ENCODE measurements at regions not wholly inside any gene's neighbourhood (a gene's known extent, or its start where the extent isn't known, plus 50 kb on each side); places are given as distances from the start of the nearest gene placed in this dataset.

- DNase-seq = no peak
- TF ChIP-seq CTCF (IDR thresholded peaks at IDR 0.05) = no peak
- TF ChIP-seq POLR2A (IDR thresholded peaks at IDR 0.05) = no peak
- 59 to 79% (median 63%) methylated on average over 2 of the region's 2 CpGs for WGBS, 4 donors
- peaks cover 0 to 2% (median 0%) of the 10 kb centered on the region in 9 donors for H3K27me3 ChIP-seq
- no peaks in the 10 kb centered on the region for H3K36me3 ChIP-seq
- no peak overlapping the region for H3K4me3 ChIP-seq
- intact Hi-C loops (cut with DNase I) = no loop called here
- no peak overlapping the region for H3K27ac ChIP-seq
- H3K4me1 ChIP-seq = no peaks in the 10 kb centered on the region
- H3K9me3 ChIP-seq = no peaks in the 10 kb centered on the region
- no peak for ATAC-seq
Measured at GRCh38 chrX:20410540-20410939, 143.8 kb upstream of the RPS6KA3 start.

- Histone ChIP-seq H3K27ac (no peak overlapping the region), H3K9me3 (no peaks in the 10 kb centered on the region), H3K36me3 (no peaks in the 10 kb centered on the region), H3K27me3 (no peaks in the 10 kb centered on the region), H3K4me1 (no peaks in the 10 kb centered on the region), H3K4me3 (no peak overlapping the region)
- 84 to 93% (median 87%) methylated on average over 6 of the region's 6 CpGs for WGBS, 4 donors
- ATAC-seq (no peak), DNase-seq (no peak)
- intact Hi-C loops (cut with DNase I) = no loop called here
- TF ChIP-seq POLR2A (IDR thresholded peaks at IDR 0.05) (no peak), CTCF (IDR thresholded peaks at IDR 0.05) (no peak)
Measured at GRCh38 chrX:20409991-20410390, 143.3 kb upstream of the RPS6KA3 start.

GRCh38 chrX:20402956-20403355 lies 136.2 kb upstream of the RPS6KA3 start:
- no peak for ATAC-seq
- no peak for TF ChIP-seq POLR2A (IDR thresholded peaks at IDR 0.05)
- TF ChIP-seq CTCF (IDR thresholded peaks at IDR 0.05) = no peak
- Histone ChIP-seq H3K36me3 (no peaks in the 10 kb centered on the region), H3K4me3 (no peak overlapping the region), H3K4me1 (no peaks in the 10 kb centered on the region), H3K27me3 (no peaks in the 10 kb centered on the region), H3K27ac (no peak overlapping the region), H3K9me3 (no peaks in the 10 kb centered on the region)
- DNase-seq = no peak
- WGBS, 4 donors = 48 to 60% (median 59%) methylated on average over 3 of the region's 3 CpGs
- intact Hi-C loops (cut with DNase I) = no loop called here

GRCh38 chrX:20399728-20400414 lies 133.2 kb upstream of the RPS6KA3 start:
- H3K36me3 ChIP-seq = no peaks in the 10 kb centered on the region
- WGBS, 4 donors = 81 to 97% (median 92%) methylated on average over 2 of the region's 2 CpGs
- DNase-seq (no peak), ATAC-seq (no peak)
- H3K4me3 ChIP-seq = no peak overlapping the region
- no peak overlapping the region for H3K27ac ChIP-seq
- no peak for TF ChIP-seq CTCF (IDR thresholded peaks at IDR 0.05)
- no peak for TF ChIP-seq POLR2A (IDR thresholded peaks at IDR 0.05)
- no peaks in the 10 kb centered on the region for H3K9me3 ChIP-seq
- intact Hi-C loops (cut with DNase I) = no loop called here
- H3K4me1 ChIP-seq = no peaks in the 10 kb centered on the region
- no peaks in the 10 kb centered on the region for H3K27me3 ChIP-seq
